Neural cell (in vitro differentiated cells): ENCODE measurements at regions not wholly inside any gene's neighbourhood (a gene's known extent, or its start where the extent isn't known, plus 50 kb on each side); places are given as distances from the start of the nearest gene placed in this dataset.

Source experiments
- CTCF ChIP-seq: fragments of 450-650 bp; IDR thresholded peaks from 2 replicates; pipeline ENCODE4 v1.5.1; 2014; ENCODE audit warnings: antibody characterized with exemption, mild to moderate bottlenecking, moderate library complexity; ENCODE audit not compliant: poor library complexity, severe bottlenecking
- EZH2 ChIP-seq: fragments of 200-600, 300-800 bp; shearing (Covaris generic), sonication (generic); IDR thresholded peaks from 2 replicates; pipeline ENCODE4 v1.6.1; 2014; ENCODE audit warnings: antibody characterized with exemption, low read length, borderline replicate concordance, mild to moderate bottlenecking; ENCODE audit not compliant: insufficient read depth, poor library complexity, severe bottlenecking
- POLR2AphosphoS5 ChIP-seq: IDR thresholded peaks from 2 replicates; pipeline ENCODE4 v1.6.1; 2012
- RAD21 ChIP-seq: fragments of 450-650 bp; conservative IDR thresholded peaks from 2 replicates; pipeline ENCODE4 v1.6.1; 2014; ENCODE audit warnings: antibody characterized with exemption, mild to moderate bottlenecking, moderate library complexity
- TAF1 ChIP-seq: IDR thresholded peaks from 2 replicates; pipeline ENCODE4 v1.6.1; 2012; ENCODE audit warnings: low read depth

DNA sequence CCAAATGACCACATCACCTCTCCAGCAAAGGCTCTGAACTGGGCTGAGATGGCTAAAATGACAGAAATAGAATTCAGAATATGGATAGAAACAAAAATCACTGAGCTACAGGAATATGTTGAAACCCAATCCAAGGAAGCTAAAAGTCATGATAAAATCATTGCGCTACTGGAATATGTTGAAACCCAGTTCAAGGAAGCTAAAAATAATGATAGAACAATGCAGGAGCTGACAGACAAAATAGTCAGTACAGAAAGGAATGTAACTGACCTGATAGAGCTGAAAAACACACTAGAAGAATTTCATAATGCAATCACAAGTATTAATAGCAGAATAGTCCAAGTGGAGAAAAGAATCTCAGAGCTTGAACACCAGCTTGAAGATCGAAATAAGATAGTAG is 394.9 kb upstream of the GRAMD2B start:
- no peak for TF ChIP-seq CTCF
- TF ChIP-seq EZH2: no peak
- TF ChIP-seq TAF1: no peak
- TF ChIP-seq POLR2AphosphoS5: no peak
- no peak for TF ChIP-seq RAD21
